ENCODE measurements at regions not wholly inside any gene's neighbourhood (a gene's known extent, or its start where the extent isn't known, plus 50 kb on each side); places are given as distances from the start of the nearest gene placed in this dataset.

DNA sequence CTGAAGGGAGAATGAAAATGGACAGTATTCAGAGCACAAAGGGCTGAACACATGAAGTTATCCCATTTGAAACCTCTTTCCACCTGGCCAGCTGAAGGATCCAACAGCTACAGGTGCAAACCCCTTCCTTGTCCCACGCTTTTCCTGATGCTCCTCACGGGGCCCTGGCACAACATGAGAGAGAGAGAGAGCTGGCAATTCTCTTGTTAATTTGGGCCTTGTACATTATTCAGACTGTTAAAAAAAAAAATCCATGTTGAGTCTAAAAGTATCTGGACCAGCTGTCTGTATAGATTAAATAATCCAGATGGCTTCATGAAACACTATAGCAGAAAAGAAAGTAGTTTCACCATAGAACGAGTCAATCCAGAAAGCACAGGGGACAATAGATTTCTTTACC, 74.1 kb downstream of the HMHB1 start:
- TF ChIP-seq POLR2A (IDR thresholded peaks at IDR 0.05) = no peak
- TF ChIP-seq, protein P1, sequence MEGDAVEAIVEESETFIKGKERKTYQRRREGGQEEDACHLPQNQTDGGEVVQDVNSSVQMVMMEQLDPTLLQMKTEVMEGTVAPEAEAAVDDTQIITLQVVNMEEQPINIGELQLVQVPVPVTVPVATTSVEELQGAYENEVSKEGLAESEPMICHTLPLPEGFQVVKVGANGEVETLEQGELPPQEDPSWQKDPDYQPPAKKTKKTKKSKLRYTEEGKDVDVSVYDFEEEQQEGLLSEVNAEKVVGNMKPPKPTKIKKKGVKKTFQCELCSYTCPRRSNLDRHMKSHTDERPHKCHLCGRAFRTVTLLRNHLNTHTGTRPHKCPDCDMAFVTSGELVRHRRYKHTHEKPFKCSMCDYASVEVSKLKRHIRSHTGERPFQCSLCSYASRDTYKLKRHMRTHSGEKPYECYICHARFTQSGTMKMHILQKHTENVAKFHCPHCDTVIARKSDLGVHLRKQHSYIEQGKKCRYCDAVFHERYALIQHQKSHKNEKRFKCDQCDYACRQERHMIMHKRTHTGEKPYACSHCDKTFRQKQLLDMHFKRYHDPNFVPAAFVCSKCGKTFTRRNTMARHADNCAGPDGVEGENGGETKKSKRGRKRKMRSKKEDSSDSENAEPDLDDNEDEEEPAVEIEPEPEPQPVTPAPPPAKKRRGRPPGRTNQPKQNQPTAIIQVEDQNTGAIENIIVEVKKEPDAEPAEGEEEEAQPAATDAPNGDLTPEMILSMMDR (IDR thresholded peaks at IDR 0.05 in 8 of 11, conservative IDR thresholded peaks at IDR 0.05 in 3 of 11) = no peak
- TF ChIP-seq POLR2AphosphoS5 (IDR thresholded peaks at IDR 0.05) = no peak
